ENCODE measurements at regions not wholly inside any gene's neighbourhood (a gene's known extent, or its start where the extent isn't known, plus 50 kb on each side); places are given as distances from the start of the nearest gene placed in this dataset.

GRCh38 chr2:120797421-120798221 is 62.0 kb downstream of the GLI2 start:
- H3K36me3 ChIP-seq (ENCODE audit: low read depth) = no peaks in the 10 kb centered on the region
- TF ChIP-seq EZH2 (IDR thresholded peaks at IDR 0.05; ENCODE audit: low read depth) = no peak
- TF ChIP-seq CTCF (conservative IDR thresholded peaks at IDR 0.05) = no peak
- ChIA-PET CTCF (interaction anchor here (0.6 kb wide), 1 partner anchor 98 kb away, joined by 4 read pairs; no protein-coding TSS in a partner anchor), POLR2A (ENCODE audit: unreplicated experiment) (no interaction called here)
- no peak overlapping the region for H3K27ac ChIP-seq
- DNase-seq = no peak
- no peak overlapping the region for H2AFZ ChIP-seq
- H3K79me2 ChIP-seq (ENCODE audit: low read depth) = no peaks in the 10 kb centered on the region
- no TSS peak for BruUV-seq (replicated peaks)
- no peak overlapping the region for H3K4me3 ChIP-seq
- no peaks in the 10 kb centered on the region for H4K20me1 ChIP-seq (ENCODE audit: insufficient read depth)
- H3K27me3 ChIP-seq (ENCODE audit: insufficient read depth, low read depth) = no peaks in the 10 kb centered on the region
- H3K9me2 ChIP-seq (ENCODE audit: insufficient read depth) = no peaks in the 10 kb centered on the region
- no peaks in the 10 kb centered on the region for H3K9me3 ChIP-seq (ENCODE audit: insufficient read depth, low read depth)
- H3F3A ChIP-seq (ENCODE audit: insufficient read depth, low read depth) = no peaks in the 10 kb centered on the region
- intact Hi-C loops (cut with micrococcal nuclease; ENCODE audit: unreplicated experiment) = no loop called here
- no peak overlapping the region for H3K4me2 ChIP-seq
- H3K4me1 ChIP-seq (replicated peaks; ENCODE audit: insufficient read depth) = peaks cover 13% of the 10 kb centered on the region

GRCh38 chr2:120798567-120799247 is 63.0 kb downstream of the GLI2 start:
- Histone ChIP-seq H3F3A (ENCODE audit: insufficient read depth, low read depth) (no peaks in the 10 kb centered on the region), H3K36me3 (ENCODE audit: low read depth) (no peaks in the 10 kb centered on the region), H3K4me2 (no peak overlapping the region), H3K27me3 (ENCODE audit: insufficient read depth, low read depth) (no peaks in the 10 kb centered on the region), H3K9me3 (ENCODE audit: insufficient read depth, low read depth) (no peaks in the 10 kb centered on the region), H4K20me1 (ENCODE audit: insufficient read depth) (no peaks in the 10 kb centered on the region), H2AFZ (no peak overlapping the region), H3K27ac (no peak overlapping the region), H3K4me1 (replicated peaks; ENCODE audit: insufficient read depth) (peaks cover 2% of the 10 kb centered on the region; the same call in 1 of the 2 replicates), H3K9me2 (ENCODE audit: insufficient read depth) (no peaks in the 10 kb centered on the region), H3K79me2 (ENCODE audit: low read depth) (no peaks in the 10 kb centered on the region), H3K4me3 (no peak overlapping the region)
- no TSS peak for BruUV-seq (replicated peaks)
- intact Hi-C loops (cut with micrococcal nuclease; ENCODE audit: unreplicated experiment) = no loop called here
- ChIA-PET CTCF (no interaction called here), POLR2A (ENCODE audit: unreplicated experiment) (no interaction called here)
- DNase-seq = no peak
- TF ChIP-seq CTCF (conservative IDR thresholded peaks at IDR 0.05) (no peak), EZH2 (IDR thresholded peaks at IDR 0.05; ENCODE audit: low read depth) (no peak)

- BruUV-seq (replicated peaks) = no TSS peak
- Histone ChIP-seq H3K4me3 (no peak overlapping the region), H3K4me2 (no peak overlapping the region), H3K27ac (no peak overlapping the region), H3K9me3 (ENCODE audit: insufficient read depth, low read depth) (no peaks in the 10 kb centered on the region), H3K9me2 (ENCODE audit: insufficient read depth) (no peaks in the 10 kb centered on the region), H2AFZ (no peak overlapping the region), H4K20me1 (ENCODE audit: insufficient read depth) (no peaks in the 10 kb centered on the region), H3F3A (ENCODE audit: insufficient read depth, low read depth) (no peaks in the 10 kb centered on the region), H3K36me3 (ENCODE audit: low read depth) (no peaks in the 10 kb centered on the region), H3K79me2 (ENCODE audit: low read depth) (no peaks in the 10 kb centered on the region), H3K4me1 (replicated peaks; ENCODE audit: insufficient read depth) (no peaks in the 10 kb centered on the region), H3K27me3 (ENCODE audit: insufficient read depth, low read depth) (0 out of 2 replicates have a peak, but pooled peaks cover 11% of the 10 kb centered on the region)
- no peak for TF ChIP-seq EZH2 (IDR thresholded peaks at IDR 0.05; ENCODE audit: low read depth)
- no peak for TF ChIP-seq CTCF (conservative IDR thresholded peaks at IDR 0.05)
- intact Hi-C loops (cut with micrococcal nuclease; ENCODE audit: unreplicated experiment) = no loop called here
- no peak for DNase-seq
- CTCF ChIA-PET = interaction anchor here (0.7 kb wide), 1 partner anchor 79 kb away, joined by 3 read pairs; no protein-coding TSS in a partner anchor
- POLR2A ChIA-PET (ENCODE audit: unreplicated experiment) = no interaction called here
Measured at GRCh38 chr2:120802158-120802557, 66.5 kb downstream of the GLI2 start.
